G401 (cell line): ENCODE measurements at regions not wholly inside any gene's neighbourhood (a gene's known extent, or its start where the extent isn't known, plus 50 kb on each side); places are given as distances from the start of the nearest gene placed in this dataset.
"Not testable (repeated sequence)": the region's sequence is repeated elsewhere in the genome, so short reads cannot be mapped to it uniquely, and the experiment has no call there.

Experiments
- DNase-seq: peaks from one replicate; pipeline ENCODE4 v3.0.0-alpha.2; 2015; ENCODE audit warnings: low spot score
- in situ Hi-C: cut with HindIII; loops from 2 replicates; pipeline ENCODE4 v1.10.0; 2016; ENCODE audit warnings: low sequenced_read_pairs, mixed read lengths

DNA sequence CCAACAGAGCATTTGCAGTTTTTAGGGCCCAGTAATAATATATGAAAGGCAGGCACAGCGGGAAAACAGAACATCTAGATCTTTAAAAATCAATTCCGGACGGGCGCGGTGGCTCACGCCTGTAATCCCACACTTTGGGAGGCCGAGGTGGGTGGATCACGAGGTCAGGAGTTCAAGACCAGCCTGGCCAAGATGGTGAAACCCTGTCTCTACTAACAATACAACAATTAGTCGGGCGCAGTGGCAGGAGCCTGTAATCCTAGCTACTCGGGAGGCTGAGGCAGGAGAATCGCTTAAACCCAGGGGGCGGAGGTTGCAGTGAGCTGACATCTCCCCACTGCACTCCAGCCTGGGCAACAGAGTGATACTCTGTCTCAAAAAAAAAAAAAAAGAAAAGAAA is 88.5 kb upstream of the MSH6 start:
- in situ Hi-C loops, DNase-seq: not testable (repeated sequence)

DNA sequence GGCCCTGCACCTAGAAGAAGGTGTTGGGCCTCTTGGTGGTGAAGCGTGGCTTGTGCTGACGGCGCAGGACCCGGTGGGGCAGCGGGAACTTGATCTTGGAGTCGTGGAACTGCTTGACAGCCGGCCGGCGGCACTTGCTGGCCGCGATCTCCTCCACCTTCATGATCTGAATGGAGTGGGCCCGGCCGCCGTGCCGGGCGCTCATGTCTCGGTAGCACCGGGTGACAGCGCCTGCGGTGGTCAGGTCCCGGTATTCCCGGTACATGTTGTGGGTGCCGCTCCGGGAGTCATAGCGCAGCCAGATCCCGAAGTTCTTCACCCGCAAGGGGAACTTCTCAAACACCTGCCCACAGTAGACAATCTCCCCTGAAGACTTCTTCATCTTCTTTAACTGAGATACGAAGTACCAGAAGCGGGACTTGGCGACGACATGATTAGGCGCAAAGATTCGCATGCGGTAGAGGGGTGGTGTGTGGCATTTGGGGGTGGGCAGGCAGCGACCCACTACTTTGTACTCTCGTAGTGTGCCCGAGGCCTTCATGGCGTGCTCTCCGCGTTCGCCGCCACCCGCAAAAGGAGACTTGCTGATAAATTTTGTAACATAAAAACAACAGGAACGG is 92.1 kb upstream of the MSH6 start:
- DNase-seq, in situ Hi-C loops: not testable (repeated sequence)

DNA sequence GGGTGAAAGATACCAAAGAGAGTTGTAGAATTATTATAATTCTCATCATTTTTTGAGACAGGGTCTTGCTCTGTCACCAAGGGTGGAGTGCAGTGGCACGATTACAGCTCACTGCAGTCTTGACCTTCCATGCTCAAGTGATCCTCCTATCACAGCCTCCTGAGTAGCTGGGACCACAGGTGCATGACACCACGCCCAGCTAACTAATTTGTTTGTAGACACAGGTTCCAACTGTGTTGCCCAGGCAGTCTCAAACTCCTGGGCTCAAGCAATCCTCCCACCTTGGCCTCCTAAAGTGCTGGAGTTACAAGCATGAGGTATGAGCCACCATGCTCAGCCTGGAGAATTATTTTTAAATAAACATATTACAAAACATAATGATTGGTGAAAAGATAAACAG is 92.8 kb upstream of the MSH6 start:
- no peak for DNase-seq
- in situ Hi-C loops, result no loop called here

DNA sequence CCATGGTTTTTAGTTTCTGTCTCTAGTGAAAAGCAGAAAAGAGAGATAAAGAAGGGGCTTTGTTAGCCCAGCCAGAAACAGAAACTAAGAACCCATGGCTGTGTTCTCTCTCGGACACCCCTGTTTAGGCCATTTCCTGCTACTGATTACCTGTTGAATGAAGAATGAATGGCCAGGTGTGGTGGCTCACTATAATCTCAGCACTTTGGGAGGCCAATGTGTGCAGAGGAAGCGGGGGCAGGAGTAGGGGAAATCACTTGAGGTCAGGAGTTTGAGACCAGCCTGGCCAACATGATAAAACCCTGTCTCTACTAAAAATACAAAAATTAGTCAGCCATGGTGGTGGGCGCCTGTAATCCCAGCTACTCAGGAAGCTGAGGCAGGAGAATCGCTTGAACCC is 93.8 kb upstream of the MSH6 start:
- in situ Hi-C loops, DNase-seq: not testable (repeated sequence)

DNA sequence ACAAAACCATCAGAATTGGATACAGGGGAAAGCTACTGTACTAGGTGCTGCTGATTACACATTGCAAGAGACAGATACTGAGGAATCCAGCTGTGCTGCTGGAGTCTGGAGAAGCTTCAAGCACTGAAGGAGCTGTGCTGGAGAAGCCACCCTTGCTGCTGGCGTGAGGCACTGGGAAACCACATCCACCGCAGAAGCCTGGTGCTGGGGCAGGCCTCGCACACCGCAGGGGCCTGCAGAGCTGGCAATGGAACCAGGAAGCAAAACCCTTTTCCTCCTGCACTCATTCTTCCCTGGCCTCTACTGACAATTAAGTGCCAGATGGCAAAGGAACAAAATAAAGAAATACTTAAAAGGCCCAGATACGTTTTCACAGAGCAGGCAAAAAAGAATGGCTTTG is 94.4 kb upstream of the MSH6 start:
- DNase-seq, result peak; percentile 80
- in situ Hi-C loops, result no loop called here

DNA sequence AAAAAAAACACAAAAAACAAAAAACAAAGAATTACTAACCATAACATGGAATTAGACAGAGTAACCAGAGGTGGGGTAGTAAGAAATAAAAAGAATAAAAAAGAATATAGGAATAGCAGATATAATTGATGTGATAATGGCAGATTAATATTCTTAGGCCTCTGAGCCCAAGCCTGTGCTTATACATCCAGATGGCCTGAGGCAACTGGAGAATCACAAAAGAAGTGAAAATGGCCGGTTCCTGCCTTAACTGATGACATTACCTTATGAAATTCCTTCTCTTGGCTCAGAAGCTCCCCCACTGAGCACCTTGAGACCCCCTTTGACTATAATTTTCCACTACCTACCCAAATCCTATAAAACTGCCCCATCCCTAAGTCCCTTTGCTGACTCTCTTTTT is 95.1 kb upstream of the MSH6 start:
- no peak for DNase-seq
- in situ Hi-C loops, result no loop called here

DNA sequence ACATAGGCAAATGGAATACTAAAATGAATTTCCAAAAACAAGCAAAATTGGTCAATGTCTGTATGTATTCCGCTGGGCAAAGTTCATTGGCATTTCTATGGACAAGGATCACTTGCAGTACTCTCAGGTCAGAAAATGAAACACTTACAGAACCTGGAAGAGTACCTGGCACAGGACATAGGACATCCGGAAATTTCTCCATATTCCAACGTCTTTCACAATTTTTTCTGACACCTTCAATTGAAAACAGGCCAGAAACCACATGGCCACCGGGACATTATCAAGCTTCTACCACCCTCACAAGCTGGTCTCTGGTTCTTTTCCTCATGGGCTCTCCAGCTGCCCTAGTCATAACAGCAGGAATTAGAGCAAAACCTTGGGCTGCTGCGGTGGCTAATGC is 96.9 kb upstream of the MSH6 start:
- in situ Hi-C loops, result no loop called here

DNA sequence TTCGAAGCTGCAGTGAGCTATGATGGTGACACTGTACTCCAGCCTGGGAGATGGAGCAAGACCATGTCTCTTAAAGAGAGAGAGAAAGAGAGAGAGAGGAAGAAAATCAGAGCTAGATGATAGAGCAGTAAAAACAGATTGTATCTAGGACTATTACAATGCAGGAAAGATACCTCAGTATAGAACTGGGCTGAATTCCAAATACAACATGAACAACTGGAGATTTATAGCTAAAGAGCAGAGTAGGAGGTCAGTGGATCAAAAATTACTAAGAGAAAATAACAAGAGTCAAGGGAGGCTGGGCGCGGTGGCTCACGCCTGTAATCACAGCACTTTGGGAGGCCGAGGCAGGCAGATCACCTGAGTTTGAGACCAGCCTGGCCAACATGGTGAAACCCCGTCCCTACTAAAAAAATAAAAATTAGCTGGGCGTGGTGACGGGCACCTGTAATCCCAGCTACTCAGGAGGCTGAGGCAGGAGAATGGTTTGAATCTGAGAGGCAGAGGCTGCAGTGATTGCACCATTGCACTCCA is 100.7 kb upstream of the MSH6 start:
- in situ Hi-C loops, result no loop called here
- DNase-seq, result no peak

More for the DNA sequence above, 96.9 kb upstream of the MSH6 start:
- DNase-seq, result peak; percentile 62

DNA sequence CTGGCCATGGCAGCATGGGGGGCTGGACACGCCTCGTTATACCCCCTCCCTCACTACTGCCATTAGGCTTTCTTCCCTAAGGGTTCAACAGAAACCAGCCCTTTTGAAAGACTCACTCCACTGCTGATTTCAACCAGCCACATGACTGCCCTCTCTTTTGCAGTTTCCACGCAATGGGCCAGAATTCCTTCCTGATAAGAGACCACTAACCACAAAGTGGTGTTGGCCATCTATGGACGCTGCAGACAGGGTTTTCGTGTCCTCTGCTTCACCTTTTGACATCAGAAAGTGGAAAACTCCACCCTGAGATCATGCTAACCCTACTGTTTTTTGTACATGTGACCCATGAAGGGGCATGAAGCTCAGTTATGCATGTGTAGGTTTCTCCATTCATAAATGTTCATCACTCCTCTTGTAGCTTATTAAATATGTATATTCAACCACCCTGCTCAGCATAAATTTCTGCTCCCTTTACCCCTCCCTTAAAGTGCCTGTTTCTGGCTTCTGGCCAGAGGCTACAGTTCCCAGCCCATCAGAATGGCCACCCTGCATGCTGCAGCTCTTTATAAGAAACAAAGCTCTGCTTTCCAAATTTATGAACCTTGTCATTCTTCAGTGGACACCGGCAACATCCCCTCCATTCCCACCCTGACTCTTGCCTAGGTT is 105.6 kb upstream of the KCNK12 start:
- no peak for DNase-seq
- in situ Hi-C loops, result no loop called here

DNA sequence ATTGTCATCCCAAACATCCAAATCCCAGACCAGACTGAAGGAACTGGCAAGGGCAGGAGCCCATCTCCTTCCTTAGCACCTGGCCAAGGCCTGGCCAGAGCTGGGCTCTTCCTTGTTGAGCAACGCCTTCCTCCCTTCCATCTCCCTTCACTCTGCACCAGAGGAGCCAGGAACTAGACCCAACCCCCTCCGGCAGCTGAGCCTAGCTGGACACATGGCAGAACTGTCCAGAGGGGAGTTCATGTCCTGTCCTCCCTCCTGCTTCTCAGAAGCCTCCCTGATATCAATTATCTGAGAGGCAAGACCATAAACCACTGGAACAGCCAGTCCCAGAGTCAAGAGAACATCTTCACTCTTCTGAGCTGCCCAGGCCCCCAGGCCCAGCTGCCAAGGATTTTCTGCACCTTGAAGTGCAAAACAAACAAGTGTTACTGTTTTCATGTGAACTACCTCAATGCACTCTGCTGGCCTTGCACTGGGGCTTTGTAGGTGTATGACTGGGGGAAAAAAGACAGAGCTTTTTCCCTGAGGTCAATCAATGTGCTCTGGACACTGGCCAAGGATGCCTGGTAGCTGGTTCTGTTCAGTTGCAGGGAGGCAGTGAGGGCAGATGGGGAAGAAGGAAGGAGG is 104.5 kb upstream of the KCNK12 start:
- in situ Hi-C loops, result no loop called here
- no peak for DNase-seq

DNA sequence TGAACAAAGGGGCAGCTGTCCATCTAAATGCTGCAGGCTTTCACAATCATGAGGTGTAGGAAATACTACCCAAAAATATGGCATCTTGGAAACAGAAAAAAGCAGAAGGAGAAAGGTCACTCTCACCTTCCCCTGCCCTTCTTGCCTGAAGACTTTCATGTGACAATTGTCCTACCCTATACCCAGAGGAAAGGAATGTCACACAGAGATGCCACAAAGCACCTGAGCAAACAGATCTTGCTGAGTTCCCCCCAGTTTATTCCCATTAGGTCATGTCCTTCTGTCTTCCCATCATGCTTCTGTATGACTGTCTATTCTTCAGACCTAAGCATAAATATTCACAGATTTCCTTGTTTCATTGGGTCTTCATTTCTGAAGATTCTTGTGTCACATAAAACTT is 95.5 kb upstream of the KCNK12 start:
- no peak for DNase-seq
- in situ Hi-C loops, result no loop called here

DNA sequence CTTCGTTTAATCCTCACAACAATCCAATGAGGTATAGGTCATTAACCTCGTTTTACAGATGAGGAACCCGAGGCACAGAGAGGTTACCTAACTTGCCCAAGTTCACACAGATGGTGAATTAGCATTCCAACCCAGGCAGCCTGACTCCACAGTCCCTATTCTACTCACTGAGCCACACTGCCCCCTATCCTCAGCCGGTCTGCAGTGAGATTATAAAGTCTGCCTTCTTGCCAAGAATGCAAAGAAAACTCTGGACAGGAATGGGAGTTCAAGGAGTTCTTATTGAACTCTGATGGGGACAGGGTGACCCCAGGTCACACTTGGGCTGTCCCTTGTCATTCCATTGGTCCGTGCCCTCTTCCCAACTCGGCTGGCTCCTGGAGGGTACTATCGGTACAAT is 94.0 kb upstream of the KCNK12 start:
- no peak for DNase-seq
- in situ Hi-C loops, result no loop called here

DNA sequence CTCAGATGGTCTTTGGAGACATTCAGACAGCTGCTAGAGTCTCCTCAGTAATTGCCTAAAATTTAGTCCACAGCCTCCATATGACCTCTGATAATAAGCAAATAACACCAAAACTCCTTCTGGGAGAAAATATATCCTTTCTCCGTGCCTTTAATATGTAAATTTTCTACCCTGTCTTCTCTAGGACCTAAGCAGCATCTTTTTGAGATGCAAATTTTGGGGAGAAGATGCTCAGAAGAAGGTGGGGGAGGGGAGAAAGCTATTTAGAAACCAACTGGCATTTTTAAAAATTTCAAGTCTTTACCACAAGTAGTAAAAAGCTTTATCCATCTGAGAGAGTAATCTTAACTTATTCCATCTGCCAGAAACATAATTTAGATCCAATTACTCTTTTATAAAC is 91.8 kb upstream of the KCNK12 start:
- no peak for DNase-seq
- in situ Hi-C loops, result no loop called here

DNA sequence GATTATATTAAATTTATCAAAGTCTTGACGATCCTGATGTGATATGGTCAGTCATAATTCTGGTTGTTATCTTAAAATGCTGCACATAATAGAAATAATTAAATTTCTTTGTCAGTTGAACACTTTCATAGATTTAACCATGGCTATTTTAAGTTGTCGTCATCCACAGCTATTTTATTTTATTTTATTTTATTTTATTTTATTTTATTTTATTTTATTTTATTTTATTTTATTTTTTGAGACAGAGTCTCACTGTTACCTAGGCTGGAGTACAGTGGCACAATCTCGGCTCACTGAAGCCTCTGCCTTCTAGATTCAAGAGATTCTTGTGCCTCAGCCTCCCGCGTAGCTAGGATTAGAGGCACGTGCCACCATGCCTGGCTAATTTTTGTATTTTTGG is 90.5 kb upstream of the KCNK12 start:
- in situ Hi-C loops, result no loop called here
- DNase-seq, result no peak

DNA sequence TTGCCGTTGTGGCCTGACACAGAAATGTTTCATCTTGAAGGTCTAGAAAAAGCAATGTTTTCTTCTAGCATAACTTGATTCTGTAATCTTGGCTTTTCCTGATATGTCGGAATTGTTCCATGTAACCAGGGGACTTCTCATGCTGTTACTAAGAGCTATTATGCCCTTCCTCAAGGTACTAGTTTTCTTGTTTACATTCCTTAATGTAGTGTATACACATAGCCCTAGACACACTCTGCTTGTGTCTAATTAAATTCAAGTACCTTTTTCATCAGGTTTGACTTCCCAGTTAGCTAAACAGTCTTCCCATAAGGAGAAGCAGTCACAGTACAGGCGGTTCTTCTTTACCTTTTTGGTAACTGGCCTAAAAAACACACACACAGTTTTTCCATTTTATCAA is 89.4 kb upstream of the KCNK12 start:
- DNase-seq, result no peak
- in situ Hi-C loops, result no loop called here

DNA sequence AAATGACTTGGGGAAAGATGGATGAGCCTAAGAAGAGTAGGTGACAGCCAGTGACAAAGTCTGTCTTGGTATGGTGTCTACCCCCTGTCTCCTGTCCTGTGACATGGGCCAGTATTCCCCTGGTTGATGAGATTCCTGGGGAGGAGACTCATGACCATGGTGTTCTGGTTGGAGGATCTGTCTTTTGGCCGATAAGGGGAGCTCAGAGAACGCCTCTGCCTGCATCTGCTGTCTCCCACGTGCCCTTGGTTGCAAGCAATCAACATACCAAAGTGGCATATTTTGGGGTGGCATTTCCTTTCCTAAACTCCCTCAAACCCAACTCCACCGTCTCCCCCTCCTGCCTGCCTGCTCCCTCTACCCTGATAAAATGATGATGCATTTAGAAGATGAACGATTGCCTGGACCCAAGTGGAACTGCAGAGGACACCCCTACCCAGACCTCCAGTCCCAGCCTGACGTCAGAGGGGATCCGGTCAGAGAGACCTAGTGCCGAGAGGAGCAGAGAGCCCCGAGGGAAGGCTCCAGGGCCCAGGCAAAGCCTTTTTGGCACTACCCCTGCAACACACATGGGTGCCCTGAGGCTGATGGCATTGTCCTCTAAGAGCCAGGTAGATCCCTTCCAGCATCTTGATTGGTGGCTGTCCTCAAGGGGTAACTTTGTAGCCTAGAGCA is 88.0 kb upstream of the KCNK12 start:
- in situ Hi-C loops, result no loop called here
- DNase-seq, result no peak

DNA sequence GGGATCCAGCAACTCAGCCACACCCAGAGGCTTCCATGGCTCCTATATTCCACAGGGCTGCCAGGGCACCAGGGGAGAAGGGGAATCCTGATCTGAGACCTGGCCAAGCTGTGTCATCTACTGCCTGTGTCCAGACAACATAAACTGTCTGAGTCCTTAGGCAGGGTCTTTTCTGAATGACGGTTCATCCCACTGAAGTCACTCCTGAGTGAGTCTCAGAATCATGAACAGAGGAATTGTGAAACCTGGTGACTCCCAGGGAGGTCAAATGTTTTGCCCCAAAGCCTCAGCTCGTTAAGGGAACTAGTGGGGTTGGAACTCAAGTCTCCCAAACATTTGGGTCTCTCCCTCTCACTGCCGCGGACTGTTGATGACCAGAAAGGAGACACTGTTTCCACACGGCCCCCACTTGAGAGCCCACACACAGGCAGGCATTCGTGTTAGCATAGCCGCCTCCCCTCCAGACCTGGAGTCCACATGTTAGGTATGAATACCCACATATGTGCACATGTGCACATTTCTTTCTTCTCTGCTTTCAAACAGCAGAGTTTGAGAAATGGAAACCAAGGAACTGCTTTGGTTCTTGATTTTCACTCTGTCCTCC is 87.2 kb upstream of the KCNK12 start:
- no peak for DNase-seq
- in situ Hi-C loops, result no loop called here

DNA sequence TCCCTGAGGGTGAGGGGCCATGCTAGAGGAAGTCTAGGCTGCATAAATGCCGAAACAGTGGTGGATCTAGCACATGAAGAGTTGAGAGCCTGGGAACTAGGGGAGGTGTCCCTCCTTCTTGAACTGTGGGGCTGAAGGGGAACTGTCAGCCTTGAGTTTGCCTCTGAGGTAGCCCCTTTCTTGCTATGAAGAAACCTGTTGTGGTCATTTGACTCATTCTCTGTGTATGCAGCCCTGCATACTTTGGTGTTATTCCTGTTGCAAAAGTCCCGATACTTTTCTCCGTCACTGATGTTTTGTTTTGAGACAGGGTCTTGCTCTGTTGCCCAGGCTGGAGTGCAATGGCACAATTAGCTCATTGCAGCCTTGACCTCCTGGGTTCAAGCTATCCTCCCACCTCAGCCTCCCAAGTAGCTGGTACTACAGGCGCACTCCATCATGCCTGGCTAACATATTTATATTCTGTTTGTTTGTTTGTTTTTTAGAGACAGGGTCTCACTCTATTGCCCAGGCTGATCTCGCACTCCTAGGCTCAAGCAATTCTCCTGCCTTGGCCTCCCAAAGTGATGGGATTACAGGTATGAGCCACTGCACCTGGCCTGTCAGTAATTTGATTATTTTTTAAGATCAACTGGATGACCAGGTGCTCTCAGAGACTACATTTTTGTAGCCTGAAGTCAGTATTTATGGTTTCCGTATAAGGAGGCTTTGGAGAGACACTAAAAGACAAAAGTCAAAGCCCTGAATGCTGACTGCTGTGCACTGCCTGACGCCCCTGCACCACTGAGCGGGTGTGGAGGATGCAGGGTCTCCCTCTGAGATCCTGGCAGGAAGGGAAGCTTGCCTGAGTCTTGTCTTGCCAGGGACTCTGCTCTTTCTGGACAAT is 86.2 kb upstream of the KCNK12 start:
- in situ Hi-C loops, result no loop called here
- DNase-seq, result no peak

DNA sequence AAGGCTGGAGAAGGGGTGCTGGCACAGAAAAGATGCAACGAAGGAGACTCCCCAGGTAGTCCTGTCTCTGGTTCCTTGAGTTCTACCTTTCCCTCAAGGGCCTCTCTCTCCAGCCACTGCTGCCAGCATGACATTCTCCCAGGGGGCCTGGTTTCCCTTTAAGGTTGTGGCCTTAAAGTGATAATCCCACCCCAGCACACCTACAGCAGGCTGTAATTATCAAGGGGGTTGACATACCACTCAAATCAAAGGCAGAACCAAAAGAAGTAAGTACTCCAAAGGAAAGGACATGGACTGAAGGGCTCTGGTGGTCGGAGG is 84.7 kb upstream of the KCNK12 start:
- in situ Hi-C loops, result no loop called here
- no peak for DNase-seq
